ENCODE measurements at regions not wholly inside any gene's neighbourhood (a gene's known extent, or its start where the extent isn't known, plus 50 kb on each side); places are given as distances from the start of the nearest gene placed in this dataset.

- in situ Hi-C loops (cut with MboI; ENCODE audit: low sequenced_read_pairs) (no loop called here), intact Hi-C loops (cut with micrococcal nuclease) (no loop called here), dilution Hi-C loops (cut with HindIII; ENCODE audit: low sequenced_read_pairs, unreplicated experiment) (no loop called here)
- no TSS peak for BruUV-seq (replicated peaks)
- Histone ChIP-seq H2BK5ac (ENCODE audit: low read depth, low read length, poor library complexity, severe bottlenecking) (no peak overlapping the region), H3K18ac (ENCODE audit: low read depth, low read length) (no peak overlapping the region), H2BK20ac (ENCODE audit: low read depth, low read length) (no peak overlapping the region), H3K4ac (ENCODE audit: low read depth, low read length) (no peak overlapping the region), H4K91ac (ENCODE audit: insufficient read depth, low read depth, low read length) (no peak overlapping the region), H3K23ac (ENCODE audit: low read depth, low read length) (no peak overlapping the region), H3K9ac (ENCODE audit: low read depth, low read length) (no peak overlapping the region), H3K79me1 (ENCODE audit: low read depth in 1 of 2, low read length in 2 of 2) (no peaks in the 10 kb centered on the region), H3K9me3 (ENCODE audit: control insufficient read depth, insufficient read depth, low read length) (no peaks in the 10 kb centered on the region), H3K4me2 (ENCODE audit: low read depth, low read length) (no peak overlapping the region), H3K14ac (replicated peaks; ENCODE audit: low read depth, low read length) (no peak overlapping the region), H4K8ac (ENCODE audit: low read depth in 2 of 2, low read length in 2 of 2) (no peak overlapping the region), H2BK15ac (ENCODE audit: low read depth, low read length) (no peak overlapping the region), H3K4me3 (ENCODE audit: insufficient read depth, low read depth, low read length) (no peak overlapping the region), H3K27me3 (ENCODE audit: control insufficient read depth, insufficient read depth, low read length) (peaks cover 6% of the 10 kb centered on the region), H3K4me1 (ENCODE audit: control insufficient read depth, insufficient read depth, low read length) (no peaks in the 10 kb centered on the region), H2AFZ (replicated peaks; ENCODE audit: low read length, poor library complexity) (no peak overlapping the region), H2AK5ac (ENCODE audit: low read depth, low read length) (no peak overlapping the region), H4K20me1 (ENCODE audit: insufficient read depth, low read length) (no peaks in the 10 kb centered on the region), H3K36me3 (ENCODE audit: control insufficient read depth, insufficient read depth, low read length) (no peaks in the 10 kb centered on the region), H3K56ac (ENCODE audit: extremely low read depth, insufficient read depth, low read length) (no peak overlapping the region), H3K9me1 (ENCODE audit: insufficient read depth, low read length) (no peaks in the 10 kb centered on the region), H2AK9ac (replicated peaks; ENCODE audit: low read depth, low read length, poor library complexity) (no peak overlapping the region), H2BK120ac (ENCODE audit: low read depth, low read length) (no peak overlapping the region), H4K5ac (ENCODE audit: low read depth, low read length) (no peak overlapping the region), H3K27ac (ENCODE audit: insufficient read depth, low read length) (no peak overlapping the region)
- CTCF ChIA-PET, result no interaction called here
- WGBS, 2 experiments (ENCODE audit: extremely low coverage in 2 of 2, insufficient read length in 1 of 2), result no CpG with 5 or more reads among the region's 3 CpGs
- no peak for ATAC-seq (ENCODE audit: low read depth)
- POLR2A ChIA-PET (ENCODE audit: unreplicated experiment), result no interaction called here
- TF ChIP-seq RFX5 (IDR thresholded peaks at IDR 0.05; ENCODE audit: low read depth, low read length) (no peak), BHLHE40 (IDR thresholded peaks at IDR 0.05; ENCODE audit: low read depth, low read length) (no peak), MAZ (IDR thresholded peaks at IDR 0.05; ENCODE audit: borderline replicate concordance, low read depth, low read length) (no peak), RAD21 (IDR thresholded peaks at IDR 0.05; ENCODE audit: low read length) (no peak), POLR2A (IDR thresholded peaks at IDR 0.05; ENCODE audit: low read depth, low read length) (no peak), USF2 (IDR thresholded peaks at IDR 0.05; ENCODE audit: low read depth, low read length) (no peak), CHD1 (IDR thresholded peaks at IDR 0.05; ENCODE audit: low read depth, low read length) (no peak), MAFK (IDR thresholded peaks at IDR 0.05; ENCODE audit: low read depth, low read length) (no peak), FOS (IDR thresholded peaks at IDR 0.05; ENCODE audit: low read depth, low read length) (no peak), CEBPB (IDR thresholded peaks at IDR 0.05; ENCODE audit: low read depth, low read length) (no peak), NFE2L2 (IDR thresholded peaks at IDR 0.05; ENCODE audit: low read depth, low read length) (no peak), MXI1 (IDR thresholded peaks at IDR 0.05; ENCODE audit: borderline replicate concordance, low read depth, low read length) (no peak), RCOR1 (IDR thresholded peaks at IDR 0.05; ENCODE audit: insufficient replicate concordance, low read length) (no peak)
- no peak for DNase-seq
Measured at GRCh38 chr7:35450456-35451214, 196.7 kb upstream of the TBX20 start.

Measured in IMR-90 (cell line).